ENCODE measurements at regions not wholly inside any gene's neighbourhood (a gene's known extent, or its start where the extent isn't known, plus 50 kb on each side); places are given as distances from the start of the nearest gene placed in this dataset.
"Not testable (repeated sequence)": the region's sequence is repeated elsewhere in the genome, so short reads cannot be mapped to it uniquely, and the experiment has no call there.

DNA sequence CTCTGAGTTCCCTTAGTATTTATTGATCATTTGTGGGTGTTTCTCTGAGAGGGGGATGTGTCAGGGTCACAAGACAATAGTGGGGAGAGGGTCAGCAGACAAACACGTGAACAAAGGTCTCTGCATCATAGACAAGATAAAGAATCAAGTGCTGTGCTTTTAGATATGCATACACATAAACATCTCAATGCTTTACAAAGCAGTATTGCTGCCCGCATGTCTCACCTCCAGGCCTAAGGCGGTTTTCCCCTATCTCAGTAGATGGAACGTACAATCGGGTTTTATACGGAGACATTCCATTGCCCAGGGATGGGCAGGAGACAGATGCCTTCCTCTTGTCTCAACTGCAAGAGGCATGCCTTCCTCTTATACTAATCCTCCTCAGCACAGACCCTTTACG is 523.5 kb downstream of the UQCRFS1 start:
- not testable (repeated sequence) for TF ChIP-seq CTCF (IDR thresholded peaks at IDR 0.05; ENCODE audit: insufficient read depth, low read length); POLR2AphosphoS5 (IDR thresholded peaks at IDR 0.05; ENCODE audit: low read depth)
